Smooth muscle cell of the brain vasculature (primary cell): ENCODE measurements at regions not wholly inside any gene's neighbourhood (a gene's known extent, or its start where the extent isn't known, plus 50 kb on each side); places are given as distances from the start of the nearest gene placed in this dataset.
"Not testable (repeated sequence)": the region's sequence is repeated elsewhere in the genome, so short reads cannot be mapped to it uniquely, and the experiment has no call there.

Experiments used
- DNase-seq: peaks from one replicate; pipeline ENCODE4 v3.0.0-alpha.2; 2012; ENCODE audit warnings: low read depth, low spot score

GRCh38 chr3:166104938-166105337 lies 267.7 kb upstream of the BCHE start:
- no peak for DNase-seq

GRCh38 chr3:166100730-166101129 lies 263.5 kb upstream of the BCHE start:
- DNase-seq: no peak

GRCh38 chr3:166089575-166089974 lies 252.4 kb upstream of the BCHE start:
- no peak for DNase-seq

- no peak for DNase-seq
Observed at GRCh38 chr3:166085164-166085856, 248.1 kb upstream of the BCHE start.

- DNase-seq: no peak
Observed at GRCh38 chr3:166080096-166080495, 242.9 kb upstream of the BCHE start.

GRCh38 chr3:166071831-166072230 lies 234.6 kb upstream of the BCHE start:
- no peak for DNase-seq

- no peak for DNase-seq
Observed at GRCh38 chr3:166064476-166064875, 227.3 kb upstream of the BCHE start.

- no peak for DNase-seq
Observed at GRCh38 chr3:166060789-166061479, 223.7 kb upstream of the BCHE start.

GRCh38 chr3:166052440-166052839 lies 215.2 kb upstream of the BCHE start:
- DNase-seq: no peak

- no peak for DNase-seq
Observed at GRCh38 chr3:166029507-166029906, 192.3 kb upstream of the BCHE start.

- DNase-seq: peak; percentile 7
Observed at GRCh38 chr3:166013073-166013679, 176.0 kb upstream of the BCHE start.

GRCh38 chr3:166011771-166012170 lies 174.5 kb upstream of the BCHE start:
- DNase-seq: no peak

- DNase-seq: no peak
Observed at GRCh38 chr3:166005126-166005525, 167.9 kb upstream of the BCHE start.

GRCh38 chr3:165994293-165994692 lies 157.1 kb upstream of the BCHE start:
- DNase-seq: no peak

GRCh38 chr3:165984589-165984988 lies 147.4 kb upstream of the BCHE start:
- no peak for DNase-seq

- peak; percentile 36 for DNase-seq
Observed at GRCh38 chr3:165983284-165983683, 146.1 kb upstream of the BCHE start.

- DNase-seq: no peak
Observed at GRCh38 chr3:165981318-165981717, 144.1 kb upstream of the BCHE start.

GRCh38 chr3:165960825-165961224 lies 123.6 kb upstream of the BCHE start:
- not testable (repeated sequence) for DNase-seq

GRCh38 chr3:165954171-165954570 lies 116.9 kb upstream of the BCHE start:
- DNase-seq: no peak

- no peak for DNase-seq
Observed at GRCh38 chr3:165946360-165946759, 109.1 kb upstream of the BCHE start.

GRCh38 chr3:165938986-165939540 lies 101.8 kb upstream of the BCHE start:
- no peak for DNase-seq

GRCh38 chr3:165936081-165936480 lies 98.9 kb upstream of the BCHE start:
- DNase-seq: not testable (repeated sequence)
